Endothelial cell (in vitro differentiated cells): ENCODE measurements at regions not wholly inside any gene's neighbourhood (a gene's known extent, or its start where the extent isn't known, plus 50 kb on each side); places are given as distances from the start of the nearest gene placed in this dataset.

Experiments
- DNase-seq: peaks from one replicate; pipeline ENCODE4 v3.0.0; 2021; ENCODE audit warnings: low spot score
- H3K27ac Mint-ChIP-seq: one replicate; pipeline ENCODE4 v1.8.0; 2021; ENCODE audit warnings: mixed read lengths, inconsistent platforms; ENCODE audit not compliant: unreplicated experiment
- H3K27me3 Mint-ChIP-seq: one replicate; pipeline ENCODE4 v1.8.0; 2021; ENCODE audit warnings: mild to moderate bottlenecking, moderate library complexity, mixed read lengths, inconsistent platforms; ENCODE audit not compliant: unreplicated experiment
- H3K36me3 Mint-ChIP-seq: one replicate; pipeline ENCODE4 v1.8.0; 2021; ENCODE audit warnings: mild to moderate bottlenecking, low read depth, mixed read lengths, inconsistent platforms; ENCODE audit not compliant: unreplicated experiment
- H3K4me1 Mint-ChIP-seq: one replicate; pipeline ENCODE4 v1.8.0; 2021; ENCODE audit warnings: mild to moderate bottlenecking, mixed read lengths, inconsistent platforms; ENCODE audit not compliant: unreplicated experiment
- H3K4me3 Mint-ChIP-seq: one replicate; pipeline ENCODE4 v1.8.0; 2021; ENCODE audit warnings: mild to moderate bottlenecking, mixed read lengths, inconsistent platforms; ENCODE audit not compliant: unreplicated experiment
- H3K9me3 Mint-ChIP-seq: one replicate; pipeline ENCODE4 v1.8.0; 2021; ENCODE audit warnings: mixed read lengths, inconsistent platforms; ENCODE audit not compliant: unreplicated experiment
- CTCF ChIP-seq: fragments of 200-600 bp; sonication (generic); IDR thresholded peaks from one replicate; pipeline ENCODE4 v1.5.0; 2021; ENCODE audit warnings: antibody characterized with exemption; ENCODE audit not compliant: unreplicated experiment

GRCh38 chr5:126369083-126369482 is 54.1 kb upstream of the GRAMD2B start:
- peaks cover 16% of the 10 kb centered on the region for H3K4me1 Mint-ChIP-seq
- H3K36me3 Mint-ChIP-seq: no peaks in the 10 kb centered on the region
- no peaks in the 10 kb centered on the region for H3K9me3 Mint-ChIP-seq
- no peak overlapping the region for H3K4me3 Mint-ChIP-seq
- no peaks in the 10 kb centered on the region for H3K27me3 Mint-ChIP-seq
- no peak for DNase-seq
- TF ChIP-seq CTCF: no peak
- H3K27ac Mint-ChIP-seq: no peak overlapping the region

GRCh38 chr5:126369995-126370731 is 53.0 kb upstream of the GRAMD2B start:
- peaks cover 16% of the 10 kb centered on the region for H3K4me1 Mint-ChIP-seq
- H3K27me3 Mint-ChIP-seq: no peaks in the 10 kb centered on the region
- DNase-seq: no peak
- no peaks in the 10 kb centered on the region for H3K36me3 Mint-ChIP-seq
- H3K27ac Mint-ChIP-seq: no peak overlapping the region
- H3K4me3 Mint-ChIP-seq: no peak overlapping the region
- no peaks in the 10 kb centered on the region for H3K9me3 Mint-ChIP-seq
- no peak for TF ChIP-seq CTCF

GRCh38 chr5:126370796-126371718 is 52.2 kb upstream of the GRAMD2B start:
- H3K36me3 Mint-ChIP-seq: no peaks in the 10 kb centered on the region
- peaks cover 16% of the 10 kb centered on the region for H3K4me1 Mint-ChIP-seq
- H3K27me3 Mint-ChIP-seq: no peaks in the 10 kb centered on the region
- H3K4me3 Mint-ChIP-seq: no peak overlapping the region
- DNase-seq: no peak
- TF ChIP-seq CTCF: no peak
- no peak overlapping the region for H3K27ac Mint-ChIP-seq
- H3K9me3 Mint-ChIP-seq: no peaks in the 10 kb centered on the region

- no peak for TF ChIP-seq CTCF
- no peak overlapping the region for H3K27ac Mint-ChIP-seq
- DNase-seq: no peak
- no peaks in the 10 kb centered on the region for H3K9me3 Mint-ChIP-seq
- H3K27me3 Mint-ChIP-seq: no peaks in the 10 kb centered on the region
- peaks cover 12% of the 10 kb centered on the region for H3K4me1 Mint-ChIP-seq
- no peaks in the 10 kb centered on the region for H3K36me3 Mint-ChIP-seq
- H3K4me3 Mint-ChIP-seq: no peak overlapping the region
Observed at GRCh38 chr5:126373375-126374108, 49.7 kb upstream of the GRAMD2B start.
